ENCODE measurements at regions not wholly inside any gene's neighbourhood (a gene's known extent, or its start where the extent isn't known, plus 50 kb on each side); places are given as distances from the start of the nearest gene placed in this dataset.

DNA sequence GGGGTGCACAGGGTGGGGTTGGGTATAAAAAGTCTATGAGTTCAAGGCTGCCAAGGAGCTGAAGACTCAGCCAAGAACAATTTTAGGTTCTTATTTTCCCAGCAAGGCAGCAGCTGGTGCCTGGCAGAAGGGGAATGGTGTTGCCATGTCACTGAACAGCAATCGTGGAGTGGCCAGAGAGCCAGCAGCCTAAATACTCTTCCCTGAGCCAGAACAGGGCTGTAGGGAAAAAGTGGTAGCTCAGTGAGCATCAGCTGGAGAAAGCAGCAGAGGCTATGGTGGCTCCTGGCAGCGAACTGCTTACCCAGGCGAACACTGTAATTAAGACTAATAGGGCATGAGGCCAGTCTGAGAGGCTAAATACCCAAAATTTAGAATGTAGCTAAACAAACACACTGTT, 334.9 kb downstream of the RMST start:
- TF ChIP-seq POLR2AphosphoS5 (IDR thresholded peaks at IDR 0.05; ENCODE audit: borderline replicate concordance, low read depth, low read length): no peak
- no peak for TF ChIP-seq EZH2 (IDR thresholded peaks at IDR 0.05)
- no peak for TF ChIP-seq FOXP2 (optimal IDR thresholded peaks at IDR 0.05; ENCODE audit: control extremely low read depth, extremely low read length, insufficient read depth)

Measured in SK-N-MC (cell line).